ENCODE measurements at regions not wholly inside any gene's neighbourhood (a gene's known extent, or its start where the extent isn't known, plus 50 kb on each side); places are given as distances from the start of the nearest gene placed in this dataset.
"Not testable (repeated sequence)": the region's sequence is repeated elsewhere in the genome, so short reads cannot be mapped to it uniquely, and the experiment has no call there.

GRCh38 chr2:182477774-182478173 lies 50.9 kb upstream of the PDE1A start:
- no peak for DNase-seq

DNA sequence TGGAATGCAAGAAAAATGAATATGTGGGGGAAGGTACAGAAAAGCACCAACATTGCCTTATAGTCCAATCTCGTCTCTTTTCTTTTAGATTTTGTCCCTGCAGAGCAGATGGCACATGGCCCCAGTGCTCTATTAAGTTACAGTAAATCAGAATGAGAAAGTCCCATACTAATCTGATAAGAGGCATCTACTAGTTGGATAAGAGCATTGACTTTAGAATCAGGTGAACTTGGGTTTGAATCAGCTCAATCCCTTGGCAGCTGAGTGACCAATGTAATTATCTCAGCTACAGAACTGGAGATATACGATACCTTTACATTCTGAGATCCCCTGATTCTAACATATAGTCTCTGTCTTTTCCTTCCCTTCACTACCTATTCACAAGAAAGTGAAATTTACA lies 54.8 kb upstream of the PDE1A start:
- no peak for DNase-seq

- DNase-seq, result no peak
Observed at GRCh38 chr2:182482511-182482910, 55.7 kb upstream of the PDE1A start.

- no peak for DNase-seq
Observed at GRCh38 chr2:182496596-182496995, 69.8 kb upstream of the PDE1A start.

- no peak for DNase-seq
Observed at GRCh38 chr2:182499706-182500470, 73.1 kb upstream of the PDE1A start.

DNA sequence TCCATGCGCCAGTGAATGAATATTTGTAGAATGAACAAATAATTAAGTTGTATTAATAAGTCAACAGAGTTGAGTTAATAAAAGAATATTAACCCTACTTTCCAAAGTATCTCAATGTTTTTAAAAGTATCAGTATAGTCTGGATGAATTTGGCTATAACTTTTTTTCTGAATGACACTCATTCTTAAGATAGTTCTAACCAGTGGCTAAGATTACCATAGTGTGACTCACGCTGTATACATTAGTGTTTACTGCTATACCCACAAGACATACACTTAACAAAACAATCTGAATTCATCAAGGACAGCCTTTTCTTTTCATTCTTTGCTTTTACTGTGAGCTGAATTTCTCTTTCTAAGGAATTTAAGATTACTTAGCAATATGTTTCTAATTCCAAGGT lies 77.0 kb upstream of the PDE1A start:
- DNase-seq, result no peak

- no peak for DNase-seq
Observed at GRCh38 chr2:182504903-182505302, 78.1 kb upstream of the PDE1A start.

DNA sequence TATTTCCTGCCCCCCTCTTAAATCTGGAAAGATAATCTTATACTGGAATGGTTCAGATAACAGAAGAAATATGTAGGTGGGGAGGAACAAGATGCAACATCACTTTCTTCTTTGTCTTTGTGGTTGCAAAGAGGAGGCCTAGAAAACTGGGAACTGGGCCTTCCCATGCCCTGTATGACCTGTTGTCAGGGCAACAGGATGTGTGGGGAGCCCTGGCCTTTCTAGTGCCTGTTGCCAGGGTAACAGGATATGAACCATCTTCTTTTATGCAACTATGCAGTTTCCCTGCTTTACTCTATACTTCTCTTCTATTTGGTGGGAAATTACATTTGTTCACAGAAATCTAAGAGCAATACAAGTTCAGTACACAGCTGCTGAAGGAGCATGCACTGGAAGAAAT lies 79.8 kb upstream of the PDE1A start:
- DNase-seq, result no peak

DNA sequence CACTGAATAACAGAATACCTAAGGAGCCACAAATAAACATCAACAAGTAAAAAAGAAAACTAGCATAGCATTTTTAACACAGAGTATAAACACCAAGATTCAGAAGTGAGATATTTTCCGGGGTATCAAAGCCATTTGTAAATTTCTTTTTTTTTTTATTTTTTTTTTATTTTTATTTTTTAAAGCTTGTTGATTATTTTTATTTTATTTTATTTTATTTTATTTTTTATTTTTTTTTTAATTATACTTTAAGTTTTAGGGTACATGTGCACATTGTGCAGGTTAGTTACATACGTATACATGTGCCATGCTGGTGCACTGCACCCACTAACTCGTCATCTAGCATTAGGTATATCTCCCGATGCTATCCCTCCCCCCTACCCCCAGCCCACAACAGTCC lies 81.7 kb upstream of the PDE1A start:
- not testable (repeated sequence) for DNase-seq

GRCh38 chr2:182509216-182509615 lies 82.4 kb upstream of the PDE1A start:
- DNase-seq, result no peak

GRCh38 chr2:182521453-182522404 lies 94.9 kb upstream of the PDE1A start:
- no peak for DNase-seq

DNA sequence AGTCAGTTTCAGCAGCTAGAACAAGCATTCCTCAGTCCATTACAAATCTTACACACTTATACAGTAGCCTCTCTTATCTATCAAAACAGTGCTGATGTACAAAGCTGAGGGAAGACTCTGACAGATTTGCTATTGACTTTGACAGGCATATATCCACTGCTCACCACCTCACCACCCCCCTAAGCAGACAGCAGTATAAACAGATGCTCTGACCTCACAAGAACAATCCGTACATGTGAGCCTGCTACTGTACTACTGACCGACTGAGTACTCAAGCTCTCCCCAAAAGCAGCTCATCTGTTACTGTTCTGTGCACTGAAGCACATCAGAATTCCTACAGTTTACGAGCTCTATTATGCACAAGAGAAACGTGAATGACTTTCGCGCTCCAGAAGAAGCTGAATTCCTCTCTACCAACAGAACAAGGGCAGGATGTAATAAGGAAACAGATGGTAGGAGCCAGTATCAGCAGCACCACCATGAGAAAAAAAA lies 95.6 kb upstream of the PDE1A start:
- no peak for DNase-seq

DNA sequence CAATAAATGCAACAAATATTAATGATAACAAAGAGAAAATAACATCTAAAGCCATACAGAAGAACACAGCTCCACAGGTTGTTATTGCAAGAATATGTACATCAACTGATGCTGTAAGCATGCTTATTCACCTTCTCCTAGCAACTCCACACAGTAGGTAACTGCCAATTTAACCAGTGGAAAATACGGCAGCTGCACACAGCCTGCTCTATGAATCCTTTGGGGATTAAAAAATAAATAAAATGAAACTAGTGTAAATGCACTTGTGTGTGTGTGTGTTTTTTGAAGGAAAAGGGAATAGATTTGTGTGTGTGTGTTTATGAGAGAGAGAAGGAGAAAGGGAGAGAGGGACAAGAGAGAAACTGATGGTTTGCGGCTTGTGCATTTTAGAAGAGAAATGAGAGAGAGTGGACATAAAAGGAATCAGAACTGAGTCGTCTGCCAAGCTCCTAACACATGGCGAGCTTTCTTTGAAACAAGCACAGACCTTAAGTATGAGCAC lies 96.2 kb upstream of the PDE1A start:
- DNase-seq, result no peak

DNA sequence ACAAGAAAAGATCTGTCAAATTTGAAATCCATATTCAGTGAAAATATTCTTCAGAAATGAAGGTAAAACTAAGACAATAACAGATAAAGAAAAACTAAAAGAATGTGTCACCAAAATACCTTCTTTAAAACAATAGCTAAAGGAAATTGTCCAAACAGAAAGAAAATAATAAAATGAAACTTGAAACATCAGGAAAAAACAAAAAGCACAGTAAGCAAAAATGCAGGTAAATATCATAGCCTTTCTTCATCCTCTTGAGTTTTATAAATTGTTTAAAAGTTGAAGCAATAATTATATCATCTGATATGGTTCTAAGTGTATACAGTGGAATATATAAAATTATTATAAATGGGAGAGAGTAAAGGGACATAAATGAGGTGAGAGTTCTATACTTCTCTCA lies 103.8 kb upstream of the PDE1A start:
- no peak for DNase-seq

GRCh38 chr2:182540252-182540651 lies 113.4 kb upstream of the PDE1A start:
- DNase-seq, result no peak

DNA sequence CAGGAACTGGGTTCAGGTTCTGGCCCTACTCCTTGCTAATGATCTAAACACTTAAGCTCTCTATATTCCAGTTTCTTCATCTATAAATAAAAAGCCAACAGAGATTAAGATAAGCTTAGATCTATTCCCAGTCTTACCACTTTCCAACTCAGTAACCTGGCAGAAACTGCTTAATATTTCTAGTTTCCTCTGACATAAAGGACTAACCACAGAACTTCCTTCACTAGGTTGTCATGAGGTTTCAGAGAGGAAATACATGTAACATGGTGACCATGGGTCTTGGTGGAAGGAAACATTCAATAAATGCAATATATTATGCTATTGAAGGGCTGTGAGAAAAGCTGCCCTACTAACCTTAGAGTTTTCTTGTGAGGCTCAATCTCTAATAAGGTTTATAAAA lies 114.4 kb upstream of the PDE1A start:
- DNase-seq, result no peak

DNA sequence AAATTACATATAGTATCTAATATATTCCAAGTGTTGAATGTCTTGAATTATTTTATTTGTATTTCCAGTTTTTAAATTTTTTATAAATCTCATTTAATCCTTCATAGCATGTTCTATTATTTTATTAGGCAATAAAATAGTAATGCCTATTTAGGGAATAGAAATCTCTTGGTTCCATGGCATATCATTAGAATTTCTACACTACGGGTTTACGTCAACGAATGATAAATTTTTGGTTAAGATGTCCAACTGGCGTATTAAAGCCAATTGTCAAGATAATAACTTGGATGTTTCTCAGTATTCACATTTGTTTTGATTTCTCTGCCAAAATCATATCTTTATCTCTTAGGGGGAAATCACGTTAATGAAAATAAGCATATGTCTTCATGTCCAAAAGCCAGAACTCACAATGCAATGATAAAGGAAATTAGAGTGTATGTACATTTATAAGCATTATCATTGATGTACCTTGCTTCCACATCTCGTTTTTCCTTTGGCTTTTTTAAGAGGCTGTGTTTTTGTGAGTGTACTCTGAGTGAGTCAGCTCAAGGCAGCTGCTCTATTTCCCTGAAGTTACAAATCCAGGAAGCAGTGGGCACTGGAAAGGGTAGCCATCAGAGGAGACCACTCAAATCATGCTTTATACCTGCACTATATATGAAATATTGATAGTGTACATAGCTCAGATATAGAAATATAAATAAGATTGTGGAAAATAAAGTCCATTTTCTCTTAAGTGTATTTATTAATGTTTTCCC lies 115.8 kb upstream of the PDE1A start:
- DNase-seq, result no peak

DNA sequence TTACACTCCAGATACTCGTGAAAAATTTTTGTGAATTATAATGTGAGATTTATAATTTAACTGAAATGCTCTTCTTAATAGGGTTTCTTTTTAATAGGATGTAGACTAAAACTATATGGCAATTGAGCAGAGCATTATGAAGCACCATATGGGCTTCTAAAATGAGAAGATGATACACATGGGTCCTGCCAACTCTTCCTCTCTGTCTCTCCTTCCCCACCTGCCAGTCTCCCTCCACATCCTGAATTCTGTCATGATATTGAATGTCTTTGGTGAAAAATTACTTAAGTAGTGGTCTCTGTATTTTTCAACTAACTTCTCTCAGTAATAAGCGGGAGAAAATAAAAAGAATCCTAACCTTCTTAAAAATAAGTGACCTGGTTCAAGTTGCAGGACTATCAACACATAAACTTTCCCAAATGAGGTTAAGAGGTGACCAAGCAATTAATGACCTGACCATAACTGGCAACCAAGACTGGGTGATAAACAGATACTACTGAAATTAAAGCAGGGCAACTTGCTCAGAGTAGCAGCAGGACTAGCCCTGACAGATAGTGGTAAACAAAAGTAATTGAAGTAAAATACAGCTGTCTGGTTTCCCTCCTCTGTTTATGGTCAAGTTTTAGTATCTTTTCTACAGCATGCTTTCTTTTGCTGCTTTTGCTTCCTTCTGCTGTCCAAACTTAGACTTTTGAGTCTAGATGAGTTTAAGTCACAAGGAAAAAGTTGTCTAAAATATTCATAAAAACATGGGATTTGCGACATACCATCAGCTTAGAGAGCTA lies 117.1 kb upstream of the PDE1A start:
- no peak for DNase-seq

DNA sequence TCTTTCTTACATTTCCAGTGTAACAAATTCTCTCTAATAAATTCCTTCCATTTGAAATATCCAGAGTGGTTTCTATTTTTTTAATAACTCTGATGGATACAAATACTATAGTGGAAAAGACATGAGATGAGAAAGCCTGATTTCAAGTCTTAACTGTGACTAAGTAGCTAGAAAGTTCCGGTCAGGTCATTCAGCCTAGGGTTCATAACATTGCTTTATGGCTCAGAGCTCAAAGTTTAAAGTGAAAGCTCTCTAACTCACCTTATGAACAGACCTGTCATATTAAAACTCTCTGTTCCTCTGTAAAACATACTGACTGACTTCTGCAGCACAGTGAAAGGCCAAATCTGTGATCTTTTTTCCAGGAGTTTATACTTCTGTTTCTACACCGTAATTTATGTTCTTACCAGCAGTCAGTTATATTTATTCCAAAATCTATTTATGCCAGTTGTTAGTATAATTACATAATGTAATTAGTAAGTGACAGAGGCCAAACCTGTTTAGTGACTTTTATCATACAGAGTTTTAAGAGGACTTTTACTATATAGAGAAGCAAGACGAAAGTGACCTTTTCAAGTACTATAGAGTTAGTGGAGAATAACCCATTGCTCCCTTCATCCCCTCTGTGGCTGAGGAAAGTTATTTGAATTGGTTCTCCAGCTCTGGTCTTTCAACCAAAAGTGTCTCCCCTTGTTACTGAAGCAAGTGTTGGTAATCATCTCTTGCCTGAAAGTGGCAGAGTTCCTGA lies 118.8 kb upstream of the PDE1A start:
- DNase-seq, result no peak

GRCh38 chr2:182548031-182548950 lies 121.5 kb upstream of the PDE1A start:
- DNase-seq, result no peak
